Activated gamma-delta T cell treated with Interleukin-2 at 50 U/mL for 16 hours (primary cell): ENCODE measurements at regions not wholly inside any gene's neighbourhood (a gene's known extent, or its start where the extent isn't known, plus 50 kb on each side); places are given as distances from the start of the nearest gene placed in this dataset.
"Not testable (repeated sequence)": the region's sequence is repeated elsewhere in the genome, so short reads cannot be mapped to it uniquely, and the experiment has no call there.

ENCODE experiments used
- DNase-seq: peaks from one replicate; pipeline ENCODE4 v3.0.0-alpha.2; 2020

DNA sequence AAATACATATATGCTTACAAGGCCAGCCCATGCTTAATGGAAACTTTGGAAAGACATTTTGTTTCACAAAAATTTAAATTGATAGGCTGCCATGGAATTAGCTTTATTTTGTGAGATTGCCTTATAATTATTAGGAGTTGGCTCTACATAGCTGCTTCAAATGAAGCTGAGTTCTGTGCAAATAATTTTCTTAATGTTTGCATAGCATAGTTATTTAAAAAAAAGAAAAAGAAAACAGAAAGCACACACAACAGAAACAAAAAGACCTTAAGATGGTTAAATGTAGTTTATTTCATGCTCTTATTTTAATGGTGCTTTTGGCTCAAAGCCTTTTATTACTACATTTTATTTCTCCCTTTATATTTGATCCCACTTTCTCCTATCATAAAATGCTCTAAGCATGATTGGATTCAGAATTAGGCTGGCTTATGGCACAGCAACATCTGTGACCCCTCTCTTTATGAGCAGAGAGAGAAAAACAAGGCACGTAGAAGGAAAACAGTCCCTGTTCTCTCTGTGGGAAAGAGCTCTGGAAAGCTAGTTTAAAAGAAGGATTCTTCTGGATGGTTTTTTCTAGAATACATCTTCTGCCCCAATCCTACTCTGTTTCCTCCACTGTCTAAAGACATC is 530.5 kb downstream of the NTRK2 start:
- DNase-seq = no peak

DNA sequence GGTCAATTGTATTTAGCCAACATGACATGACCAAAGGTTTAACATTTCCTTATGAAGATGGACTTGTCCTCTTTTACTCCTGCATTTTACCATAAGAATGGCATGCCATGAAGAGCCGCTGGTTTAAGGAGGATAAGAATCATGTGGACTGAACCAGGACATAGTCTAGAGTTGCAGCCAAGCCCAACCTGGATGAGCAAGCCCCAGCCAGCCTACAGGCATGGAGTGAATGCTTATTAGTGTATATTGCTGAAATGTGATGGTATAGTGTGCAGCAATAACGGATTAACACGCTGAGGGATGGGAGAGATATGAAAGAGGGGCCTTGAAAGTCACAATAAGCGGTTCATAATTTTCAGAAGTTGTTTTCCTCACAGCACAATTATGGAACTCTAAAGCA is 523.2 kb downstream of the NTRK2 start:
- DNase-seq = no peak

DNA sequence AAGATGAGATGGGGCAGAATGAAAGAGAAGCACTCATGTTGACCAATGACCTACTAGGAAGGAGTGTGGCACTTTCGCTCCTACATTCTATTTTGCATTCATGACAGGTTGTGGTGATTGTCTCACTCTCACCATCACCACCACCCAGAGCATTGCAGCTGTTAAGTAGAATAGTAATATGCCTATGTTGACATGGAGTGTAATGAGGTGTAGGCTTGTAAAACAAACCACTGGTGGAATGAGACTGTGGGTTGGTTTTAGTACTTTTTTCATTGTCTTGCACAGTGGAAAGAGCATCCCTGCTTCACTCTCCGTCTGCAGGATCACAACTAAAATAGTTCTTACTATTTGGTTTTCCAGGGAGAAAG is 516.7 kb downstream of the NTRK2 start:
- no peak for DNase-seq

DNA sequence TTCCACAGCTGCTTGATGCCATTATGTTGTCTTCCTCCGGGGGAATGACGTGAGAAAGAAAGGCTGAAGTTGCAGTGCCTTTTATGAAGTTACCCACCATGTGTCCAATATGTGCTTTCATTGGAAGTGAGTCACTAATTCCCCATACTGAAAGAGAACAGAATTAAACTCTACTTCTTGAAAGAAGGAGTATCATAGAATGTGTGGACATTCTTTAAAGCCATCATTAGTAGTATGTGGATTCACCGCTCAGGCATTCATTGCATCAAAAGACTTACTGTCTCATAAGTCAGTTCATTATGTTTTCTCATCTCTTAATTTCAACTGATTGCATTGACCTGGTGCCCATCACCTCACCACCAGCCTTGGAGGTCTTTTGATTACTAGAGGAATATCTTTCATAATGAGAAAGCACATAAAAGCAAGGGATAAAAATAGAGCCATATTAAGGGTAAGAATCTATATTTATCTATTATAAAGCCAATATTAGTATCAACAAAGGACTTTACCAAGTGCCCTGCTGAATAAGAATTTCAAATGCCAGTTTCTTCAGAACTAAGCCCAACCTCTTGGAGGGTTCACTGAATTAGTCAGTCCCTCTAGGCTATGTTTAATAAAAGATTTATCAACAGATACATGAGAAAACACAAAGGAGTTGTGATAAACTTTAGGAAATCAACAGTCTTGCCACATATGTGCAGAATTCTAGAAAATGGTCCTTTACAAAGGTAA is 516.1 kb downstream of the NTRK2 start:
- no peak for DNase-seq

DNA sequence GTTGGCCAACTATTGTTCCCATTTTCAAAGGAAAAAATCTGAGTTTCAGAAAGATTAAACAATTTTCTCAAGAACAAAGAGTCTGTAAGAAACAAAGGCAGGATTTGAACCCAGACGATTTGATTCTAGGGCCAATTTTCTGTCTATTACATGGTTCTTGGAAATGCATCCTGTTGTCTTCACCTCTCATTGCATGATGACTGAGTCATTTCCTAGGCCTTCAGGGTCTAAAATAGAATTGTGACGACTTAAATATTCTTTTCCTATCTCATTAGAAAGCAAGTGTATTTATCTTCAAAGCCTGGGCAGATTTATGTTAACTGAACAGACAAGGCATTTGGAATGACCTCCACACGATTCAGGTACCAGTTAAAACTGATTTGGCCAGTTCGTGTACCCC is 512.9 kb downstream of the NTRK2 start:
- DNase-seq = no peak

DNA sequence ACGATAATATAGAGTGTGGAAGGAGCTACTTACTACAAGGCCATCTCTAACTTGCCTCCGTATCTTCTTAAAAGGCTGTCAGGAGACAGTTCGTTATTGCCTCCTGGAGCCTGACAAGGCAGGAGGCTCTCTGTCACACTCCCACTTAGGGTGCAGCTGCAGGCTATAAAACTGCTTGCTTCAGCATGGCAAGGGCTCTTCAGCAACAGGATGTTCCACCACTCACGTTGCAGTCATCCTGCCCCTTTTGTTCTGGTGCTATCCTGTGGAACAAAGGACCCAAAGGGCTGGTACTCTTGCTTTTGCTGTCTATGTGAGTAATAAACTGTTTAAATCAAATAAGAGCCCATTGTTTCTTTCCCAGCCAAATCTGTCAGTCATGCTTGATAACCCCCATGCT is 508.9 kb downstream of the NTRK2 start:
- no peak for DNase-seq

DNA sequence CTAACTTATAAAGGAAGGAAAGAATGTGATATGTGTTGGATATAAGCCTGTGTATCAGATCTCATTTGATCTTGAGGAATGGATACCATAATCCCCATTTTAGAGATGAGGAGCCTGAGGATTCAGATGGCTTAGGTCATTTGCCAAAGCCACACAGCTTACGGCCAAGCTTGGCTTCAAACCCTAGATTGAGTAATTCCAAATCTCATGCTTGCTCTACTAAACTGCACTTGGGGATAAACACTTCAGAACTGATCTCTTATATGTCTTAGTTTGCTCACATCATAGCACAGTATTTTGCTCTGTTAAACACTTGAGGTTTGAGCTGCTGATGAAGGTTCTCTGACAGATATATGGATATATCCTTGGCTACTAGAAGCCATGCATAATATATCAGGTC is 504.4 kb downstream of the NTRK2 start:
- no peak for DNase-seq

DNA sequence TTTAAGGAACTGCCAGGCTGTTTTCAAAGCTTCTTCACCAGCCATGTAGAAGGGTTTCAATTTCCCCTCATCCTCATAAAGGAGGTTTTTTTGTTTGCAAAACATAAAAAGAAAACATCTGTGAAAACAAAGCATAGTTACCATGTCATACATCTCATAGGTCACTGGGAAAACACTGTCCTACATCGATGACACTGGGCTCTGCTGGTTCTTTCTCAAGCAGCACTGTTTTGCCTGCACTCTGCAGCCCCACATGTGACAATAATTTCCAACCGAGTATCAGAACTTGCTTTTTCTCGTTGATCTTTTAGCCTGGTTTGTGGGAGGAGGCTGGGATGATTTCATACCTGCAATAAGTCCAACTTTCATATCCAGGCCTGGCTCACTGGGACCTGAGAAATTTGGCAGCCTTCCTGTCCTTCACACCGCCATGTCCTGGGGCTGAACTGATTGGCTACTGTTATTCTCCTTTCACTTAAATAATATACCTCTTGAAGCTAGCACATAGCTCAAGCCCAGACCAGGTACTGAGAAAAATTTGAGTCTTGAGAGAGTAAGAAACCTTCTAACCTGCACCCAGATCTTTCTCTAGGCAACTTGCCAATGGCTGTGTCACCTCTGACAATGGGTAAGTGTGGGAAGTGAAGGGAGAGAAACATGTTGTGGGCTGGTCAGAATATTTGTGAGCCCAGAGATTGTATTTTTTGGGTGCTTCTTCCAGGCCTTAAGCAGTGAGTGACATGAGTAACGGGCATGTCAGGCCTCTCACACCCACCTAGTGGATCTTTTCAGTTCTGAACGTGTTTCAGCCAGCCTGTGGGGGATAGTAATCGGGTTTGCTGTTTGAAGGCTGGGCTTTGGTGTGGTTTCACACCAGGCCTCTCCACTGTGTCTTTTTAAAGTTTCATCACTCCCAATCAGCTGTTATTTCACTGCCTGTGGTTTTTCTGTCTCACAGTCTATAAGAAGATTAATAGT is 502.8 kb downstream of the NTRK2 start:
- no peak for DNase-seq

DNA sequence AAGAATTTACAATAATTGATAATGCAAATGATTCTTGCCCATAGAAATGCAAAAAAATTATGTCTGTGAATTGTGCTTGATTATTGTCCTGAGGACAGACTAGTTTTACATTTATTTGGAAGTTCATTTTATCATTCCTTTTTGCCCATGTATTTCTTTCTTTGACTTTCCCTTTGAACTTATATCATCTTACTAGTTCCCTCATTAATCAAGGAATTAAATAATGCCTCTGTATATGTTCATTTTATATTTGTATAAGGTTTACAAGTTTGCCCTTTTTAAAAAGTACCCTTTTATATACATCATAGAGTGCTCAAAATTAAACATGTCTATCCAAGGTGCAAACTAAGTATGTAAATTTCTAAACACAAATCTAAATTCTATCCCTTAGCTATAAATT is 501.6 kb downstream of the NTRK2 start:
- no peak for DNase-seq

DNA sequence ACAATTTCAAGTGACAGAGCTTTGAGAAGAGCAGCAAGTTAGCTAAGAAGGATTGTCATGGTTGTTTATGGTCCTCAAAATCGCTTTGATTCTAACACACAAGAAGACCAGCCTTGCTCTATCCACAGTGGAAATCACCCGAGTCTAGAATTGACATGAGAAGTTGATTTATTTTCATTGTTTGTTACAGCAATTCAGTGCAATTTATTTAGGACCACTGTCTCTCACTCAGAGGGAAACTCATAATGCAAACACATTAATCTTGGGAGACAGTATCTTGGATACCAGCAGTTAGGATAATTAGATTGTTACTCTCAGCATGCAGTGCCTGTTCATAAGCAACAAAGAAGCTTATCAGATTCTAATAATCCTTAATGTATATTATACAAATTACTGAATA is 498.9 kb downstream of the NTRK2 start:
- DNase-seq = no peak

DNA sequence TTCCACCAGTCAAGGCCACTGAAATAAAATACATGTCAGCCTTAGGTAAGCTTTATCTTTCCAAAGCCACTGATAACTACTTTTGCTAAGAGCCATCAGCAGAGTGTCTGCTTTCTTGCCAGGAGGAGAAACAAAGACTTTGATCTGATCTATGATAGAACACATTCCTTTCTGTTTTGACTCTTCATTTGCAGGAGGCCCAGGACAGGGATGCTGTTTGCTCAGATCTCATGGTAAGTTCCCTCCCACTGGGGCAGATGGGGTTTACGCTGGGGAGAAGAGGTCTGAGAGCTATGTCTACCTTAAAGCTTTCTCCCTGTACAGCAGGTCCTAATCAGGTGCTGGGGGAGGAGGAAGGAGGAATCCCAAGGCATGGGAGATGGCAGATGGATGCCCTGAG is 497.6 kb downstream of the NTRK2 start:
- DNase-seq = no peak

DNA sequence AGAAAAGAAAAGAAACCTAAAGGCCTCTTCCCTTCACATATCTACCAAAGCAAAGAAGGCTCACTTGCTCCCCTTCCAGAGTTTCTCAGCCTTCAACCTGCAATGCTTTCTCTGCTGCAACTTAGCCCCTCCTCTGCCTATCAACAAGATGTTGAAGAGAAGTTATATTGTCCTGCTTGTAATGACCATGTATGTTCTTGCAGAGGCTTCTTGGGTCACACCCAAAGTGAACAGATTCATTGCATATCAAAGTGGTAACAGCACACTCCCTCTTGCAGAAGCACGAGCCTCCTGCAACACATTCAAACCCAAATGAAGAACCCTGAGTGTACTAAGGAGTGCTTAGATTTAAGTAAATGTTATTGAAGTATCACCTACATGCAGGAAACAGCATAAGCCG is 494.3 kb downstream of the NTRK2 start:
- DNase-seq = no peak

DNA sequence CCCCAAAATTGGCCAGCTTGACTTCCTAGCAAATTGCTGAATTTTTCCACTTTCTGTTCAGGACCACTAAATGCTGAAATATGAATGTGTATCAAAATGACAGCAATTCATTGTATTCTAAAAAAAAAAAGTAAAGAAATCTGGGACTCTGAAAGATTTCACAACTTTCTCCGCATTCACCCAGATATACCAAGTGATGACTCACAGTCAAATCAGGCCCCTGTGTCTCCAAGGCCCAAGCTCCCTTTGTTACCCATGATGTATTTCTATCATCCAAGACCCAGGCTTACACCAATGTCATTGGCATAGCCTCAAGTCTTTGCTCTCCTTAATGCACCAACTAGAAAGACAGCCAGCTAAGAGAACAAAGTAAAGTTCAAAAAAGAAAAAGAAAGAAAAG is 493.9 kb downstream of the NTRK2 start:
- DNase-seq = no peak

DNA sequence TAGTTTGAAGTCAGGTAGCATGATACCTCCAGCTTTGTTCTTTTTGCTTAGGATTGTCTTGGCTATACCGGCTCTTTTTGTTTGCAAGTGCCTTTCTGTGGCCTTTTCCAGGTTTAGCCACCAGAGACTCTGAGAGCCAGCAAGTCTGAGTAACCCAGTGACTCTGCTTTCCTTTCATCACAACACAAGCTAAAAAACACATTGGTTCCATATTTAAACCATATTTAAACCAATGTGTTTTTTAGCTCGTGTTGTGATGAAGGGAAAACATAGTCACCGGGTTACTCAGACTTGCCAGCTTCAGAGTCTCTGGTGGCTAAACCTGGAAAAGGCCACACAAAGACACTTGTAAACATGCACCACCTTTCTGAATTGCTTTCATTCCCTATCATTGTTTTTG is 493.3 kb downstream of the NTRK2 start:
- DNase-seq = no peak

DNA sequence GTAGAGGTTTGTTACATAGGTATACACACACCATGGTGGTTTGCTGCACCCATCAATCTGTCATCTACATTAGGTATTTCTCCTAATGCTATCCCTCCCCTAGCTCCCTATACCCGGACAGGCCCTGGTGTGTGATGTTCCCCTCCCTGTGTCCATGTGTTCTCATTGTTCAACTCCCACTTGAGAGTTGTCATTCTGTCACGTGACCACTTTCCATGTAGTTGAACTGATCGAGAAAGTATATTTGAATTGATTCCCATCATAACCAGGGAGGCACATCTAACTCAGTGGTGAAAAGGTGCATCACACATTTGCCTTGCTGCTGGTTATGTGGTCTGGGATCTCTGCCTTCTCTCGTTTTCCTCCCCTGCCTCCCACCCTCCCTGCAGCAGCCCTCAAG is 491.4 kb downstream of the NTRK2 start:
- DNase-seq = not testable (repeated sequence)

DNA sequence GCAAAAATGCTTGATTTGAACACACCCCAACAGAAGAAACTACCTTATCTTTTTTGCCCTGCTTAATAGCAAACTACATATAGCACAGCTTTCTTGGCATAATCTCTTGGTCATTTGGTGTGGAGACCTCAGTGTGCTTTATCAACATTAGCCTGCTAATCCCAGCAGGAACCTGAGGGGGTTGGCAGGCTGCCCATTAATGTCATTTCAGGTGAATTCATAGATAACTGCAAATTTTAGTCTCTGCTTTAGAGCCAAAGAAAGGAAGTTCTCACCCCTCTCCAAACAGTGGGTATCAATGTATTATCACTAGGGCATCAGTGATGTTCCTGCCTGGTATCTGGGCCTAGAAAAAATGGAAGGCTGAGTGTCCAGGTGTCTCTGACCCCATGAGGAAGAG is 489.0 kb downstream of the NTRK2 start:
- DNase-seq = no peak

DNA sequence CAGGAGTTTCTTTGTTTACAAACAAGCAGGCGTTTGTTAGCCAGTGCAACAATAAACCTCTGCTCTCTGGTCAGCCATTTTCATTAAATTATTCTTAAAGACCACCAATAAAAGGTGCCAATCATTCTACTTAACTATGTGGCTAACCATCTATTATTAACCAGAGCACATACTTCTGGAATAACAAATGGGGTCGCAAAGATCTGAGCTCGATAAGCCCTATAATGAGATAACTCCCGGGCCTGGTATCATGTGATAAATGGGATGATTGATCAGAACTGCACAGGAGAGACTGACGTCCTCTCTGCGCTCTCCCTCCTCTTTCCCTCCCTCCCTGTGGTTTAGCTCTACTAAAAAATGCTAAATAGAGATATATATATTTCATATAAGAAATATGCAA is 488.2 kb downstream of the NTRK2 start:
- no peak for DNase-seq

DNA sequence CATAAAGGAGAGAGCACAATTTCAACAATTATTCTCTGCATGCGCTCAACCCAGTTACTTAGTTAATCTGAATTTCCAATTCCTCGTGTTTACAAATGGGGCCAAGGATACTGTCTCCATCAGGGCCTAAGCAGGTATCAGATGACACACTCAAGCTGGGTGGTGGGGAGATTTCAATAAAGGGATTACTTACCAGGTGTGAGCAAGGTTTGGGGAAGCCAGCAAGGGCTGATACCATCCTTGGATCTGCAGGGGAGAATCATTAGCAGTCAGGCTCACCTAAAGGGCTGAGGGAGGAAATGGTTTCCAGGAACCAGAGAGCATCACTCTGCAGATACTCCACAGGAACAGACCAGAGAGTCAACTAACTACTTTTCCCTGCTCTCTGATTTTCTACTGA is 487.1 kb downstream of the NTRK2 start:
- DNase-seq = no peak

DNA sequence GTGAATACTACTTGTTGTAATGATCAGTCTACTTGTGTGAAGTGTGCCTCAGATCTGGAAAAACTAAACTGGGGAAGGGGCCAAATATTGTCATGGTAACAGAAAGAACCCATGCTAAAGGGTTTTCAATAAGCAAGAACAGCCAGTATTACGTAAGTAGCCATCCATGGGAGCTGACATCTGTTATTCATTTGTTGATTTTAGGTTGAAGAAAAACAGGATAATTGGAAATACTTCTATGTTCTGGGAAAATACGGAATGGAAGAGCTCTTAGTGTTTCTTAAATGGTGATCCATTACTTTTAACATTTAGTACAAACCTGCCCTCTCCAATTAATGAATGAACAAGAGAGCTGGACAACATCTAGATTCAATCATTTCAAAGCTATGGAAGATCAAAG is 485.8 kb downstream of the NTRK2 start:
- DNase-seq = no peak

DNA sequence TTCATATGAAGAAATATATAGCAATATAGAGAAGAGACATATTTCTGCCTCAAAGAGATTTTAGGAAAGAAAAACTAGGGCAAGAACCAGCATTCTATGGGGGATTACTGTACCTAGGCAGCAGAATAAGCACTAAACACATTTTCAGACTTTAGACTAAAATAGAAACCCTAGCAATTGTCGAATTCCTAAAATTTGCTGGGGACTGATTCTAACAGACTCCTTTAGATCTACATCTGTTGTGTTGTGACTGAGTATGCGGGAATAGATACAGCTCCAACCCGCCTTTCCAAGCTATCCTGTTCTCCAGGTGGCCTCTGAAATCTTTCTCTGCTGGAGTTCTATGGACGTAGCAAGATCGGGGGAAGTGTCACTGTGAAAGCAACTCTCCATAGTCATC is 482.2 kb downstream of the NTRK2 start:
- no peak for DNase-seq

DNA sequence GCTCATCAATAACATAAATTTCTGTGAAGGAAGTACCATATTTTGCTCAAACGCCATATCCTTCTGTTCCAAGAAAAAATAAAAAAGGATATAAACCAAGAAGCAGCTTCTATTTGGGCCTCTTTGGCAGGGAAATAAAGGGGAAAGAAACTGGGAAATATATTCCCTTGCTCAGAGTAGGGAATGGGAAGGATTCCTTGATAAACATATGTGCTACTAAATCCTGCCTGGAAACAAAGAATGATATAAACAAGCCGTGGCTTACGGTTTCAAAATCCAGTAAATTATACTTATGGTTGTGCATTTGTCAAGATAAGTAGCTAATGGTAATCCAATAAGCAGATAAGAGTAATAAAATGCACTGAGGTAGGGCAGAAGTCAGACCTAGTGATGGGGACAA is 481.6 kb downstream of the NTRK2 start:
- DNase-seq = no peak

DNA sequence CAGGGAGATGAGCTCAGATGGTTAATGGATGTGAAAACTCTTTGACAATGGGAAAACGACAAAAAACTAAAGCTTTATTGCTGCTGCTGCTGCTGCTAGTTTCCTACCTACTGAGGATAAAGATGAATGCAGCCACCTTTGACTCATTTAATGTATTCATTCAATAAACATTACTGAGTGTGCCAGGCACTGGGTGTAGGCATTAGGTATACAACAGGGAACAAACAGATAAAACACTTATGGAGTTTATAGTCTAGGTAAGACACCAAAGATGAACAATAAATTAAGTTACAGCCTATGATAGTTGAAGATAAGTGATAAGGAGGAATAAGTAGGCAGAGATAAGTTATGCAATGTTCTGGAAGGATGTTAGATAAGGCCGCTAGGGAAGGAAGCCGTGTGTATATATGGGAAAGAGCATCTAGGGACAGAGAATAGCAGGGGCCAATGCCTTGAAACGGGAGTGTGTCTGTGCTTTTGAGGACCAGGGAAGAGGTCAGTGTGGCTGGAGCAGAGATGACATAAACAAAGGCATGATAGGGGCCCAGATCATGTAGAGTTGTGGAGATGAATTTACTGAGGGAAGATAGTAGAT is 477.6 kb downstream of the NTRK2 start:
- DNase-seq = no peak

DNA sequence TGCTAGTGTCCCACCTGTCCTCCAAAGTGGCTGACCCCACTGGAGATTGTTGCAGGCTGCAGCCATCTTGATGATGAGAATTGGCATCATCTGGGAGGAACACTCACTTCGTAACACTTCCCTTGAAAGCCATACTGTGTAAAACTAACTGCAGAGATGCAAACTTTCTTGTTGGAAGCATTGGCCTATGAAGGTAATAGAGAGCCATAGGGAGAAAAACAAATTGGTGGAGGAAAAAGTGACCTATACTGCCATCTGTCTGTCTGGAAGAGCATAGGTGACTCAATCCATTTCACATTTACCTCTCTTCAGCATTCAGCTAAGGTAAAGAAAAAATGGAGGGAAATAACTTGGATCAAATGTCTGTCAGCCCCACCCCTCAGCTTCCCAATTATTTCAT is 473.4 kb downstream of the NTRK2 start:
- DNase-seq = no peak

DNA sequence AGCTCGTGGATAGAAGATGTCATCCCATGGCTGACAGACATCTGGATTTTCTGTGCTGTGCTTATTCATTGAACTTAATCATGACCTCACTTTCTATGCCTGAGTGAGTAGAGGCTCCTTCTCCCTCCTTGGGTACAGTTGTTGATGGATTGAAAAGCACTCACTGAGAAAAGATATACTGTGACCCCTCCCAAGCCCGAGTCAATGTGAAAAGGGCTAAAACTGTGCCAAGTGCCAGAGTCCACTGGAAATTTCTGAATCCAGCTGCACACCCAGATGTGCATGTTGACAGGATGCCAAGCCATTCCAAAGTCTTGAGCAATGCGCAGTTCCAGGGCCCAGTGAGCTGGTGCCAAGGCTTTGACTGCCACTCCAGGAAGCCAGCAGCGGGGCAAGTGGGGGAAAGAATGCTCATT is 473.0 kb downstream of the NTRK2 start:
- no peak for DNase-seq
